ENCODE measurements at regions not wholly inside any gene's neighbourhood (a gene's known extent, or its start where the extent isn't known, plus 50 kb on each side); places are given as distances from the start of the nearest gene placed in this dataset.

DNA sequence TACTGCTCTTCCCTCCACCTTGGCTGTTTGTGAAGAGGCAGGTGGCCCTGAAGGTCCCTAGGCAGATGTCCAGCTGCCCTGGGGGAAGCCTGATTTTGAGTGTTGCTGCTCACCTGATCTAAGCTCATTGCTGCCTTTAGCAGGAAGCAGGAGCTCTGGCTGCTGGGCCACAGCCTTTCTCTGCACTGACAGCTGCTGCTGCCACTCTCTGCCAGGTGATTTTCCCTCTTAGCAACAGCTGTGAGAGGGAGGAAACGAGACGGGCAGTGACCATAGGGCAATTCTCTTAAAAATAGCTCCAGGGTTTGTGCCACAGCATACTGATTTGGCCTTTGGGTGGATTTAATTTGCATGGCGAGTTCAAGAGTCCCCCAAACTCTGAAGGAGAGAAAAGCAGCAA, 415.8 kb upstream of the SEMA6D start:
- TF ChIP-seq CTCF (IDR thresholded peaks at IDR 0.05; ENCODE audit: low read length) (no peak), EZH2 (IDR thresholded peaks at IDR 0.05; ENCODE audit: borderline replicate concordance, low read length) (no peak)
